Renal cortex interstitium (tissue), 11 donors: ENCODE measurements at regions not wholly inside any gene's neighbourhood (a gene's known extent, or its start where the extent isn't known, plus 50 kb on each side); places are given as distances from the start of the nearest gene placed in this dataset.

ENCODE experiments used
- DNase-seq, 11 donors: peaks; one replicate each; pipeline ENCODE4 v3.0.0-alpha.2; 2013; ENCODE audit warnings: low read depth in 9 of 11, low spot score in 4 of 11; ENCODE audit errors: extremely low read depth in 1 of 11

GRCh38 chr5:145708169-145708568, 127.0 kb downstream of the PRELID2 start:
- no peak for DNase-seq

- DNase-seq = no peak
Measured at GRCh38 chr5:145704724-145705123, 130.4 kb downstream of the PRELID2 start.

- no peak for DNase-seq
Measured at GRCh38 chr5:145703856-145704255, 131.3 kb downstream of the PRELID2 start.

- no peak for DNase-seq
Measured at GRCh38 chr5:145701404-145701803, 133.7 kb downstream of the PRELID2 start.

- DNase-seq = no peak
Measured at GRCh38 chr5:145699846-145700245, 135.3 kb downstream of the PRELID2 start.

GRCh38 chr5:145697251-145697990, 137.7 kb downstream of the PRELID2 start:
- peak in 1 of 11 donors; percentile 4 for DNase-seq

GRCh38 chr5:145689235-145689634, 145.9 kb downstream of the PRELID2 start:
- DNase-seq = no peak

- no peak for DNase-seq
Measured at GRCh38 chr5:145687943-145688342, 147.2 kb downstream of the PRELID2 start.

GRCh38 chr5:145685417-145685816, 149.7 kb downstream of the PRELID2 start:
- no peak for DNase-seq

GRCh38 chr5:145683431-145683830, 151.7 kb downstream of the PRELID2 start:
- DNase-seq = no peak

GRCh38 chr5:145682197-145682899, 152.8 kb downstream of the PRELID2 start:
- no peak for DNase-seq

GRCh38 chr5:145681686-145682085, 153.5 kb downstream of the PRELID2 start:
- peak in 6 of 11 donors; percentile 13 to 41 (median 20) for DNase-seq

GRCh38 chr5:145681216-145681615, 153.9 kb downstream of the PRELID2 start:
- no peak for DNase-seq

GRCh38 chr5:145680767-145681166, 154.4 kb downstream of the PRELID2 start:
- DNase-seq = no peak

GRCh38 chr5:145680169-145680568, 155.0 kb downstream of the PRELID2 start:
- no peak for DNase-seq

GRCh38 chr5:145678255-145678654, 156.9 kb downstream of the PRELID2 start:
- DNase-seq = no peak

GRCh38 chr5:145673786-145674185, 161.4 kb downstream of the PRELID2 start:
- no peak for DNase-seq

- DNase-seq = no peak
Measured at GRCh38 chr5:145668714-145669113, 166.4 kb downstream of the PRELID2 start.

- DNase-seq = no peak
Measured at GRCh38 chr5:145667742-145668141, 167.4 kb downstream of the PRELID2 start.

GRCh38 chr5:145666591-145666990, 168.6 kb downstream of the PRELID2 start:
- DNase-seq = no peak
